Erythroblast (primary cell): ENCODE measurements at regions not wholly inside any gene's neighbourhood (a gene's known extent, or its start where the extent isn't known, plus 50 kb on each side); places are given as distances from the start of the nearest gene placed in this dataset.

Experiments
- GATA1 ChIP-seq: IDR thresholded peaks from 2 replicates; pipeline ENCODE4 v1.6.1; 2011; ENCODE audit warnings: low read depth, mild to moderate bottlenecking, control low read depth, low read length, moderate library complexity
- POLR2A ChIP-seq: IDR thresholded peaks from 2 replicates; pipeline ENCODE4 v1.6.1; 2011; ENCODE audit warnings: mild to moderate bottlenecking, low read length

GRCh38 chr10:61183967-61184366 is 240.0 kb upstream of the RHOBTB1 start:
- TF ChIP-seq POLR2A (no peak), GATA1 (no peak)
